GM19467 (cell line): ENCODE measurements at regions not wholly inside any gene's neighbourhood (a gene's known extent, or its start where the extent isn't known, plus 50 kb on each side); places are given as distances from the start of the nearest gene placed in this dataset.
"Not testable (repeated sequence)": the region's sequence is repeated elsewhere in the genome, so short reads cannot be mapped to it uniquely, and the experiment has no call there.

Experiments used
- ATAC-seq: cut with Tn5 transposase; IDR thresholded peaks from one replicate; pipeline ENCODE4 v1.9.1; 2021; ENCODE audit warnings: mild to moderate bottlenecking, moderate library complexity; ENCODE audit not compliant: unreplicated experiment

GRCh38 chr17:71055128-71055527, 885.8 kb downstream of the KCNJ2 start:
- no peak for ATAC-seq

DNA sequence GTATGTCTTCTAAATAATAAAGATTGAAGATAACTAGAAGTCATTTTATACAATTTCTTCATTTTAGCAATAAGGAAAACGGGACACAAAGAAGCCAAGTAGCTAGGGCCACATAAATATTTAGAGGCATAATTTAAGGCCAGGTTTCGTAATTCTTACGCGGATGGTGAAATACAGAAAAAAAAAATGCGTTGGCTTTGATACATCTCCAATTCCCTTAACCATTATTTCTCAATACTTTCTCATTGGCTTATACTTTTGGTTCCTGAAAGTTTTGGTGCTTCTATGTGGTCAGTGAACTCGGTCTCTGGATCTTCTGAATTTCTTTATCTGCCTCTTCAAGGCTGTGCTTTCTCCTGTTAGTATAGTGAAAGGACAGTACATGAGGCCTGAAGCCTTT, 888.1 kb downstream of the KCNJ2 start:
- ATAC-seq = no peak

DNA sequence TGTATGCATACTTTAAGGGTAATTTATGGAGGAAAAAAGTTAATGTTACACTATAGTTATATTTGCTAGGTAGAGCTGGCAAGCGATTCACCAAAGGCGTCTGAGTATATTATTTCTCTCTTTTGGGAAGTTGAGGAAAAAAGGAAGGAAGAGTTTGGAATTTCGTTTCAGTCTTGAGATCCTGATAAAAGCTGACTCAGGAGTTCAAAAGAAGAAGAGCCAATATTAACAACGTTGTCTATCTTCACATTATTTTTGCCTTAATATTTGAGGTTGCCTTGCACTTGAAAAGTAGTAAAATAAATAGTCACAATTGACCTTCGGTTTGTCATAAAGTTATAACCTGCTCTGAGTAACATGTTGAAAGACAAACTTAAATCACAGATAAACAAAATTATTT, 888.6 kb downstream of the KCNJ2 start:
- ATAC-seq = no peak

GRCh38 chr17:71063127-71063526, 893.8 kb downstream of the KCNJ2 start:
- no peak for ATAC-seq

- no peak for ATAC-seq
These were observed 894.2 kb downstream of the KCNJ2 start for GRCh38 chr17:71063559-71063958.

- no peak for ATAC-seq
These were observed 898.5 kb downstream of the KCNJ2 start for GRCh38 chr17:71067669-71068407.

DNA sequence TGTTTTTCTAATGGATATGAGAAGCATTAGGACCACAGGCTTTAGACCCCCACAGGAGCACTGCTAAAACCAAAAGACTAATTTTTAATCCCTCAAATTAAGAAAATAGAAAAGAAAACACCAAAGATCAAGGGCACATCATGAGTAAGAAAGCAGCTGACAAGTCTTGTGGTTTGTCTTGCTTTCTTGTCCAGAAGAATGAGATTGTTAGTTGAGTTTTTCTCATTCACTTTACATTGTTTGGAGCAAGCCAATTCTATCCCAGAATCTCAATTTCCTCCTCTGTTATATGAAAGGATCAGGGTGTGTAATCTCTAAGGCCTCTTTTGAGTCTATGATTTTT, 899.0 kb downstream of the KCNJ2 start:
- no peak for ATAC-seq

GRCh38 chr17:71071041-71071440, 901.7 kb downstream of the KCNJ2 start:
- ATAC-seq = no peak

DNA sequence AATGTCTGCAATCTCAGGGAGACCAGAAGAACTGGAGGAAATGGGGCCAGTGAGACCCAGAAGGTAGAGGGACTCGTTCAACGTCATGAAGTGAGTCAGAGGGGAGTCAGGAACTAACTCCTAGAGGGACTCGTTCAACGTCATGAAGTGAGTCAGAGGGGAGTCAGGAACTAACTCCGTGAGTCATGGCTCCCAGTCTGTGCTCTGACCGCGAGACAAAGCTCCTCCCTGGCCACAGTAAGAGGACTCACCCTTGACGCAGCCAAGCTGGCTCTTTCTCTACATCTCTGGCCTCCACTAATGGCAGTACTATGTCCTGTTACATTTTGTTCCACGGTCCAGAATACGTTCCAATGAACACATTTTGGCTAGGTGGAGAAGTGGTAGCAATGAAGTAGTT, 902.5 kb downstream of the KCNJ2 start:
- no peak for ATAC-seq

DNA sequence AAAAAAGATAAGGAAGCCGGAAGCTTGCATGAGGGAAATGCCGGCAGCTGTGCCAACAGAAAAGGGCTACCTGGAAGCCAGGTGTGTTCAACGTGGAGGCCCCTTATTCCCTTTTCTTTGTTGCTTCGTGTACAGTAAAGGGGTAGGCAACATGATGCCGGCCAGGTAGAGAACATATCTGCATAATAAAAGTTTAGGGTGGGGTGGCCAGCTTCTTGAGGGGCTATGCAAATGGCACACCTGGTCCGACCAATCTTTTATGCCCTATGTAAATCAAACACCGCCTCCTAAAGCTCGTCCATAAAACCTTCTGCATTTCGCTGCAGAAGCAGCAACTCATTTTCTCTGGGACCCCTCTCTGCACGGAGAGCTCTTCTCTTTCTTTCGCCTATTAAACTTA, 911.6 kb downstream of the KCNJ2 start:
- no peak for ATAC-seq

DNA sequence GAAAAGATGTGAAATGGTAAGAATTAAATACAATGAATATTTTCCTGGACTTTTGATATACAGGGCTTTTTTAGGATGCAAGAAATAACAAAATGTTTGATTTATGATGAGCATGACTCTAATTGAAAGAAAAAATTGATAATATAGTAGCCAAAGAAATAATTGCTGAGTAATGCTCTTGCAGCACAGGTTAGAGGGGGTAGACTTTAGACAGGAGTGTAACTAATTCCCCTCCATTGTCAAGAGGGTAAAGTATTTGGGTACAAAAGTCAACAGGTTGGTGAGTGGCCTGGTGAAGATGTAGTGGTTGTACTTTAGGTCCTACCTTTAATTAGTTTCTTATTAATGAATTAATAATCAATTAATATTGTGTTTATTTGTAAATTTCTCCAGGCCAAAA, 912.3 kb downstream of the KCNJ2 start:
- no peak for ATAC-seq

DNA sequence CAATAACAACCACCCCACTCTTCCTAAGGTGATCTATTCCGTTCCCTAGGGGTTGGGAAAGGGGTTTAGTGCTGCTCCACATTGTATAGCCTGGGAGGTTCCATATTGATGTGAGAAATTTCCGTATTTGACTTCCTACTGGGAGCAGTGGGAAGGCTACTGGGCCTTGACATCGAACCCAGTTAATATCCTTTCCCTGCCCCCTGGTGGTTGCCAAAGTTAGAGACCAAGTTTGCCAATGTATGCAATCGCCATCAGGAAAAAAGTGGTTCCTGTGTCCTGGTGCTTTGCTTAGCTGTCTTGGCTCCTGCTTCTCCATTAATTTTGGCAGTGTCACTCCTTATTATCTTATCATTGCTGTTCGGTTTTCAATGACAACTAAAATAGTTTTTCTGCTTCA, 914.9 kb downstream of the KCNJ2 start:
- ATAC-seq = no peak

- ATAC-seq = no peak
These were observed 915.5 kb downstream of the KCNJ2 start for GRCh38 chr17:71084838-71085237.

GRCh38 chr17:71085238-71086033, 916.1 kb downstream of the KCNJ2 start:
- no peak for ATAC-seq

DNA sequence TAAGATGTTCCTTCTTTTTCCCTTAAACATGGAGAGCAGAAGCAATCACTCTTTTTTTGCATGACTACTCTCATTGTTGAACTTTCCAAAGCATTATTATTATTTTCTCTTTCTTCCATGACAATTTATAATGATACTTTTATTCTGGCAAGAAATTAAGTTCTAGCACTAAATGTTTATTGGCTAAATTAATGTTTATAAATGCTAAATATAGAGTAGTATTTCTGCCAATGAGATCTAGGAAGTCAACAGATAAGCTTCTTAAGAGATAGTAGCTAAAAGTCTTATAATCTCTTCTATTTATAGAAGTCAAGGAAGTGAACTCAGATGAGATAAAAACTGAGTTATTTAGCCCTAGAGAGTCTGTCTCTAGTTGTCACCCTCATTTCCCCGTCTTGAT, 920.1 kb downstream of the KCNJ2 start:
- ATAC-seq = no peak

DNA sequence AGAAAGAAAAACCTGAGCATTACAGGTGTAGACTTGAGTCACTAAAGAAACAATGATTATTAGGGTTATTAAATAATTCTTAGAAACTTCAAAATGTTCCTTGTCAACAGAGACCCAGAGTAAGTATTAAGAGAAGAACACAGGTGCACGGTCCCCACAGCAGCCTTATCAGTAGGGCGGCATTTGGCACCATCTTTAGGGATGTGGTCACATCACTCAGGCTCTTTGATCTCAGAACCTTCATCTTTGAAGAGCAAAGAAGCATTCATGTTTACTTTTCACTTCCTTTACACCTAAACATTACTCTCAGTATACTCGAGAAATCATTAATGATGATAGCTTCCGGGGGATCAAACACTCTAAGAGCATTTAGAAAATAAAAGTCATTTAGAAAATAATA, 928.7 kb downstream of the KCNJ2 start:
- ATAC-seq = no peak

DNA sequence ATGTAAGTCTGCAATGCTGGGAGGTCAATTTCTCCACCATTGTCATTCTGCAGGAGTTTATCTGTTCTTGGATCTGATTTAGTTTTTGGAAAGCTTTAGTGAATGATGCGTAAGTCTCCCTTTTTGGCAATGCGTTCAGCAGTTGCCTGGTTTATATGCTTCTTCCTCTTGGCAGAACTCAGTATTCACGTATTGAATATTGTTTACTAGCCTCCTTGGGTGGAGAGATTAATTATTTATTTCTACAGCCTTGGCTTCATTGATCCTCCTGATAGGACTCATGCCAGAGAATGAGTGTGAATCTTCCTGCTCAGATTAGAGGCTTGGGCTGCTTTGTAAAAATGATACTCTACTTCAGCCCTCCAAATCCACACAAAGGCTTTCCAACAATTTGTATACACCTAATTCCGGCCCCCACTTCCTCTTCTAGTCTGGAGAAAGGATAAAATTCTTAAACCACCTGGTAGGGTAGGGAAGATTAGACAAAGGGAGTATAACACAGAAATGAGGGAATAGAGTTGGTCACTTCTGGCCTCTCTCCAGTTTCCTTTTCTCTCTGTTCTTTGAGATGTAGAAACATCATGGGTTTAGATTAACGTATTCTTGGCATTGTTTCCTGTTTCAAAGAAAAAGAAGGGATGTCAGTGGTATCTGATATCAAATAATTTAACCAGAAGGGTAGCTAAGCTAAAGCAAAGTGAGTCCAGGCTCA, 929.8 kb downstream of the KCNJ2 start:
- no peak for ATAC-seq

DNA sequence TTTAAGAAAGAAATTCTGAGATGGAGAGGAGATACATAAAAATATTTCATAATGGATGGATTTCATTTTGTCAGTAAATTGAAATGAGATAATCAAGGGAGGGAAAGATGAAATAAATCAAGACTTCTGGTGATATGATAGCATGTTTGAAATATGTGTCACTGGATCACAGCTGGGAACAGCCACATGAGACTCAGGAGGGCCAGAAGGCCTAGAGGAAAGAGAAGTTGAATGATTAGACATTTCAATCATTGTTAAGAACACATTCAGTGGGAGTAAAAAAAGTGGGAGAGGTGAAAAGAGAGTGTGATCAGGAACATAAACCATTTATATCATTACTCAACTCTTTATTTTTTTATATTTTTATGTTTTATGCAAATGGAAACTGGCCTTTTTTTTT, 933.4 kb downstream of the KCNJ2 start:
- no peak for ATAC-seq

DNA sequence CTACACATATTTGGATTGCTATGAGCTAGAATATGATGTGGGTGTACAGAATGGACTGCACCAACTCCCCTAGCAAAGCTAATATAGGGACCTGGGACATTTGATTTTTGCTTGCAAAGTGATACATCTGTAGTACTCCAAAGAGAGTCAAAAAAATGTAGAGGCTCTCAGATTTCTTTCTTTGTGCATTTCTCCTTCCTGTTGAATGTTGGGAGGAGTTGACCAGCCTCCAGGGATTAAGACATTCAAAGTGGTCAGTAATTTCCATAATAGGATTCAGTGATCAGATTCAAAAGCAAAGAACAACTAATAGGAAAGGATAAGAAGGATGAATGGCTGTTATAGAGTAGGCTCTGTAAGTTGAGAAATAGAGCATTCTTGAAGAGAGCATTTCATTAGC, 934.9 kb downstream of the KCNJ2 start:
- ATAC-seq = no peak

GRCh38 chr17:71106056-71106455, 936.7 kb downstream of the KCNJ2 start:
- ATAC-seq = not testable (repeated sequence)

DNA sequence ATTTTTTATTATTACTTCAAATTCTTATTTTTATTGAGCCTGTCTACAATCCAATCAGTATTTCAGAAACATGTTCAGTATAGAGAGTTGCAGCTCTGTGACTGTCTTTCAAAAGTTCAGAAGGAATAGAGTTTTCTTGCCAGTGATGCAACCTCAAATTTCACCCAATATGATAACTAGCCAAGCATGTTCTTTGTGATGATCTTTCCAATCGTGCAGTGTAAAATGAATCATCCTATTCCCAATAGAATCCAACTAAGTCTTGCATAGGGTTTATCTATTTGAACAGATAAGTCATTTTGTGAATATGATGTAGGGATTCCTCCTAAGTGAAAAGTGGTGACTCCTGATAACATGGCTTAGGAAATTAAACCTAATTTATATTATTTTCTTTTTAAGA, 937.8 kb downstream of the KCNJ2 start:
- ATAC-seq = no peak

GRCh38 chr17:71109697-71110096, 940.4 kb downstream of the KCNJ2 start:
- ATAC-seq = no peak
